AG08396 (cell line): ENCODE measurements at regions not wholly inside any gene's neighbourhood (a gene's known extent, or its start where the extent isn't known, plus 50 kb on each side); places are given as distances from the start of the nearest gene placed in this dataset.

Experiments
- DNase-seq: peaks from one replicate; pipeline ENCODE4 v3.0.0; 2012; ENCODE audit warnings: low spot score, mixed read lengths

- no peak for DNase-seq
Measured at GRCh38 chr14:55734731-55735130, 154.7 kb downstream of the KTN1 start.

GRCh38 chr14:55739967-55740648 lies 160.1 kb downstream of the KTN1 start:
- no peak for DNase-seq

- no peak for DNase-seq
Measured at GRCh38 chr14:55740649-55740989, 160.6 kb downstream of the KTN1 start.

GRCh38 chr14:55741240-55741639 lies 161.2 kb downstream of the KTN1 start:
- no peak for DNase-seq

GRCh38 chr14:55743551-55743950 lies 163.5 kb downstream of the KTN1 start:
- DNase-seq: no peak

- DNase-seq: no peak
Measured at GRCh38 chr14:55744321-55744720, 164.3 kb downstream of the KTN1 start.

GRCh38 chr14:55745906-55746305 lies 165.9 kb downstream of the KTN1 start:
- DNase-seq: no peak

- DNase-seq: no peak
Measured at GRCh38 chr14:55746558-55746957, 166.6 kb downstream of the KTN1 start.

GRCh38 chr14:55747186-55747585 lies 167.2 kb downstream of the KTN1 start:
- no peak for DNase-seq

- no peak for DNase-seq
Measured at GRCh38 chr14:55749201-55749812, 169.3 kb downstream of the KTN1 start.

GRCh38 chr14:55749946-55750345 lies 169.9 kb downstream of the KTN1 start:
- no peak for DNase-seq

- peak; percentile 22 for DNase-seq
Measured at GRCh38 chr14:55752580-55753390, 172.8 kb downstream of the KTN1 start.

GRCh38 chr14:55754471-55754870 lies 174.5 kb downstream of the KTN1 start:
- DNase-seq: no peak

- no peak for DNase-seq
Measured at GRCh38 chr14:55754871-55755270, 174.9 kb downstream of the KTN1 start.

- no peak for DNase-seq
Measured at GRCh38 chr14:55756078-55756477, 176.1 kb downstream of the KTN1 start.

- DNase-seq: no peak
Measured at GRCh38 chr14:55756557-55756956, 176.6 kb downstream of the KTN1 start.

- no peak for DNase-seq
Measured at GRCh38 chr14:55758796-55759195, 178.8 kb downstream of the KTN1 start.

- DNase-seq: no peak
Measured at GRCh38 chr14:55760789-55761566, 181.0 kb downstream of the KTN1 start.

GRCh38 chr14:55761651-55762050 lies 181.6 kb downstream of the KTN1 start:
- no peak for DNase-seq

- DNase-seq: no peak
Measured at GRCh38 chr14:55762595-55763232, 182.7 kb downstream of the KTN1 start.

GRCh38 chr14:55764784-55765183 lies 184.8 kb downstream of the KTN1 start:
- DNase-seq: no peak

GRCh38 chr14:55766071-55766470 lies 186.1 kb downstream of the KTN1 start:
- DNase-seq: no peak
